GF-D8 (cell line): ENCODE measurements at regions not wholly inside any gene's neighbourhood (a gene's known extent, or its start where the extent isn't known, plus 50 kb on each side); places are given as distances from the start of the nearest gene placed in this dataset.
"Not testable (repeated sequence)": the region's sequence is repeated elsewhere in the genome, so short reads cannot be mapped to it uniquely, and the experiment has no call there.

Source experiments
- DNase-seq: peaks from one replicate; lab custom pipeline; 2025; lab: John Stamatoyannopoulos, UW

DNA sequence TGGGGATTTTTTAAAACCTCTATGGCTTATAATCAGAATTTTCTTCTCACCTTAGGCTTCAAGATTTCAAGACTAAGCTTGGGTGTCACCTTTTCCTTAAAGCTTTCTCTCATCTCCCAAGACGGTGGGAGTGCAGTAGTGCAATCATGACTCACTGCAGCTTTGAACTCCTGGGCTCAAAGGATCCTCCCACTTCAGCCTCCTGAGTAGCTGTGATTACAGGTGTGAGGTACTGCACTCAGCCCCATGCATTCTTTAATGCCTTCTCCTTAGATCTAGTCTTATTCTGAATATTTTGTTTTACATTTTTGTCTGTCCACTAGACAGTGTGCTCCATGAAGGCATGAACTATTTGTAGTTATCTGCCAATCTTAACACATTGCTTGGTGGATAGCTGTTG is 55.7 kb upstream of the FAT3 start:
- no peak for DNase-seq

- no peak for DNase-seq
Observed at GRCh38 chr11:92167571-92167970, 57.0 kb upstream of the FAT3 start.

DNA sequence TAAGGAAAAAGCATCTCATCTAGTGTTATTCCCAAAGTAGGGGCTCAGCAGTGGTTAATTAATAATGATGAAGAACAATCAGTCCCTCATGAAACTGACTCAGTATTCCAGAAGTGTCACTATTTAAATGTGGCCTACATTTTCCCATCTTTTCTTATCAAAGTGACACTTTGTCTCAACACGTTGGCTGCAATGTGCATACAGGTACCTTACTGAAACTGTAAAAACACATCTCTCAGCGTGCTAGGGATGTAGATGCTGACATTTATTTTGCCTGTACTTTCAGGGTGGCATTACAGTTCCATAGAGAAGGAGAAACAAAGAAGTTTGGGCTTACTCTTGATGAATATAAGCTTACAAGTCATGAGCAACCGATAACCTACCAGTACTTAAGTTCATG is 58.3 kb upstream of the FAT3 start:
- DNase-seq = no peak

DNA sequence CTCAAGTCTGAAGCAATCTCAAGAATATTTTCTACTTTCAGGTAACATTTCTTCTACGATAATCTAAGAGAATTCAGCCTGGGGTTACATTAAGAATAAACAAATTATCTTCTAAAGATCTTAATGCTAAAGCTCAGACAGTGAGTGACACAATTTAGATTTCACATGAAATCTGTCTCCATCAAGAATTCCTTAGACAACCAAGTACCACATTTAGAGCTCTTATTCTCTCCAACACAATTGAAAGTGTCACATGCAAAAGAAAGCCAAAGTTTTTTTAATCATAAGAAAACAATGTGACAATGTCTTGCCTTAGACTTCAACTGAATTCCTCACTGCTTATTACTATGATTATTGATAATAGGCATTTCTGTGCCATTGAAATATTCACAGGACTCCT is 60.7 kb upstream of the FAT3 start:
- DNase-seq = no peak

DNA sequence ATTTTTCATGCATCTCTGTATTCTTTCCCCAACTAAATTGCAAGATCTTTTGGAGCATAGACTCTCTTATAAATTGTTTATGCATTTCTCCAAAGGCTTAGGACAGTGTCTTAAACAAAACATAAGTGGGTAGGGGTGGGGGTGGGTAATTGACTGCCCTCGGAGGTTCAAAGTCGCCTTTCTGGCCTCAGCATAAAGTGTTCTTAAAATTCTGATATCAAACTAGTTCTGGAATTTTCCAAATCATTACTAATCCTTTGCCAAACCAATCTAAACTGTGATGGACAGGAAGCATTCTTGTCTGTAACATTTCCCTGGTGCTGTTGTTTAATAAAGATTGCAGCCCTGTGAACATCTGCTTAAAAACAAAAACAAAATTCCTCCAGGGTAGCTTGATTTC is 61.8 kb upstream of the FAT3 start:
- no peak for DNase-seq

DNA sequence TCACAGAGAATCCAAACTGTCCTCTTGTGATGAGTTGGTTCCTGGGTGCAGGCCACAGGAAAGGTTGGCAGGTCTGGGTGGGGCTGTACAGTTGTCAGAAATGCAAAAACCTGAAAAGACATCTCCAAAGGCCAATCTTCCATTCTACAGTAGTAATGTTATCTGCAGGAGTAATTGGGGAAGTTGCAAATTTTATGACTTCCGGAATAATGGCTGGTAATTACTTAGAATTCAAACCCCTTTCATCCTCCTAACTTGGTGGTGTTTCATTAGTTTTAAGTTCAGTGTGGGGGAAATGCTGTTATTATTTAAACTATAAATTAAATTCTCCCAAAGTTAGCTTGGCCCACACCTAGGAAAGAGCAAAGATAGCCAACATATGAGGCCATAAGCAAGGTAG is 64.7 kb upstream of the FAT3 start:
- DNase-seq = peak; percentile 2

GRCh38 chr11:92157390-92157789 is 67.2 kb upstream of the FAT3 start:
- DNase-seq = not testable (repeated sequence)

DNA sequence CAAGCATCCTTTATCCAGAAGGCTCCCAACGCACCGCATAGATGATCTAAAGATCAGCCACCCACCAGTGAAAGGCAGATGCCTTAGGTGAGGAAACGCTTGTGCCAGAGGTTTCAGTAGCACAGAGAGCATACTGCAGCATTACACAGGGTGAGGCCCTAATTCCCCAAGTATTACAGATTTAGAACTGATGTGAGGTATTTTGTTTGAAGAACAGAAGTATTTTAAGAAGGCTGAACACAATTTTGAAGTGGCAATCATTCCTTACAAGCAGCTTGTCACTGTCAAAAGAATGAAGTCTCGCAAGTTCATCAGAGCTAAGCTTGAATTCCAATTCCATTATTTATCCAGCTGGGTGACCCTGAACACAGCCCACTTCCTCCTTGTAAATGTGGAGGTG is 70.0 kb upstream of the FAT3 start:
- no peak for DNase-seq

DNA sequence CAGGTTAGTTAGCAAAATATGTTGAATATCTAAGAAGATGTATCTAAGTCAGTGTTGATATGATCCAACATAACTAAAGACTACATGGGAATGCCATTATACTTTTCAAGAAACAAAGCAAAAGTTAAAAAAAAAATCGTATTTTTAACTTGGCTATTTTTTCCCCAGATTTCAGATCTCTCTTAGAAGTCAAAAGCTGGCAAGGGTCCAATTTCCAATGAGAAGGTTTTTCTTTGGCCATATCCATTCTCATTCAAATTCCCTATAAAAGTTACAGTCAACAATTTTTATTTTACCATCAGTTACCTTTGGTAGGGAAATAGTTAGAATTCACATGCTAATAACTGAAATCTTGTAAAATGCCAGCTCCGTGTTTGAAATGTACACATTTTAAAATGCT is 70.5 kb upstream of the FAT3 start:
- no peak for DNase-seq

- no peak for DNase-seq
Observed at GRCh38 chr11:92153542-92153941, 71.1 kb upstream of the FAT3 start.

DNA sequence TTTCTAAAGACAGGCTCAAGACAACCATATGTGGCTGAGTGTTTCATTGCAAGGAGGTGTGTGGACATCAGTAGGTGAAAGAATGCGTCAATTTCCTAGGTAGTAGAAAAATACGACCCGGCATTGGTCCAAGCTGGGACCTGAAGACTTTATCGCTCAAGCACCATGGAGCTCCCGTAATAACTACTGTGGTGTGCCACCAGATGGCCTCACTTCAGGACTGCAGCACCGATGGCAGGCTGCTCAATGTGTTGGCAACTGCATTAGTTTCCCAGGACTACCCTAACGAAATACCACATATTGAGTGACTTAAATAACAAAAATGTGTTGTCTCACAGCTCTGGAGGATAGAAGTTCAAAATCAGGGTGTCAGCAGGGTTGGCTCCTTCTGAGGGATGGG is 72.4 kb upstream of the FAT3 start:
- DNase-seq = no peak

DNA sequence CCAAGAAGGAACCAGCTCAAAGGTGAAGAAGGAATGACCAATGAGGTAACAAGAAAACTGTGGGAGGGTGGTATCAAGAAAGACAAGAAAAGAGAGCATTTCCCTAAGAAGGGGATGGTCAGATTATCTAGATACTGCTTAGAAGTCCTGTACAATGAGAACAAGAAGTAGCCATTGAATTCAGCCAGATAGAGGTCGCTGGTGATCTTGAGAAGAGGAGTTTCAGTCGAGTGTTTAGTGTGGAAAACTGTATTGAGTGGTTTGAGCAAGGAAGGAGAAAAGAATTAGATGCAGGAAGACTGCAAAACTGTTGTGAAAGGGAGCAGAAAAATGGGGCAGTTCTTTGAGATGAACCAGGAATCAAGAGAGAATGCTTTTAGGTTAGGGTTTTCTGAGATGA is 74.6 kb upstream of the FAT3 start:
- DNase-seq = no peak

DNA sequence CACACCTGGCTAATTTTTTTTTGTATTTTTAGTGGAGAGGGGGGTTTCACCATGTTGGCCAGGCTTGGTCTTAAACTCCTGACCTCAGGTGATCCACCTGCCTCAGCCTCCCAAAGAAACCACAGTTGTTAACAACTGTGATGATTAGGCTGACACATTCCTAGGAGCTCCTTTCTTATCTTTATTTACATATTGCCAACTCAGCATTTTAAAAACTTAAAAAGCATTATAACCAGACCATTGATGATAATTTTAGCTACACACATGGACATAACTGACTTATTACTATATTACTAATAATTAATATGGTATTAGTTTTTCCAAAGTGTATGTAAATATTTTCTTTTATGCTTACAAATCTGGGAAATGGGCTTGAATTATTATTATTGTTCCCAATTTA is 82.9 kb upstream of the FAT3 start:
- DNase-seq = no peak

DNA sequence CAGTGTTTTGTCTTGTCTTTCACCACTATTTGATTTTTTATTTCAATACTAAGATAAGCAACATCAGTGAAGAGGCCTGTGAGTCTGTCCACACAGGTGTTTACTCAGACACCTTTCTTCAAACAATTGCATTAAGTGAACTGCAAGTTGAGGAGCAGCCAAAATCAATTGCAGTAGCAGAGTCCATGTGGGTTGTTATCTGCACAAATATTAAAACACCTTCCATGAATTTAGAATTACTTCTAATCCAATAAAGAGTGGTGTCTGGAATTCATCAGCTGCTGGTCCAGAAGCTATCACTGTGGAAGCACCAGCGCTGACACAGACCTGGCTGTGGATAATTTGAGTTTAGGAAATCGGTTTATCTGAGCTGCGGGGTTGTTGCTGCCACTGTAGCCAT is 83.5 kb upstream of the FAT3 start:
- no peak for DNase-seq

DNA sequence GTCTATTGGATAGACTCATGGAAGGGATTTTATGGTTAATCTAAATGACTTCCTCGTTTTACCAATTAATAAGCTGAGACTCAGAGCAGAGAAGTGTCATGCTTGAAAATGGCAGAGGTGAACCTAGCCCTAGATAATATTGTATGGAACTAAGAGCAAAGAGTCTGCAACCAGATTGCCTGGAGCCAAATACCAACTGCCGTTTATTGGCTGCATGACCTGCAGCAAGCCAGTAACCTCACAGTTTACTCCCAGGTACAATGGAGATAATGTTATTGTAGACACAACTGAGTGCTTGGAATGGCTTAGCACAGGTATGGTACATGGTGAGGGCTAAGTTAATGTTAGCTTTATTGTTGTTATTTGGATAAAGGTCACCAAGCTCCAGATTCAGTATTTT is 84.6 kb upstream of the FAT3 start:
- DNase-seq = no peak

- no peak for DNase-seq
Observed at GRCh38 chr11:92138296-92138695, 86.3 kb upstream of the FAT3 start.

DNA sequence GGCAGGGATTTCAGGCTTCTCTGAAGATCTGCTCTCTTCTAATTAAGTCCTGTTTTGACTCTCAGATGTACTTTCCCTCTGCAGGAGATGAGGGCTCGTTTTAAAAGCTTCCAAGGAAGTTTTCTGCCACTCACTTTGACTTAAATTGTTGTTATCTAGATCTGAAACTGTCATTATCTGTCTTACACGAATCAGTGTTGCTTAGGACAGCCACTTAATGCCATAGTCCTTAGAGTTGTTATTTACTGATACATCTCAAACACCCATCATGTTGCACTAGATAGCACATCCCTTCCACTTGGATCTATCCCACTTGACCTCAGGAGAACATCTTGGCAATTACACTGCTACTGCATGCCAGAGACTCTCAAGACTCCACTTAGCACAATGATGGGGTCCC is 86.9 kb upstream of the FAT3 start:
- no peak for DNase-seq

GRCh38 chr11:92136797-92137196 is 87.8 kb upstream of the FAT3 start:
- no peak for DNase-seq

- DNase-seq = no peak
Observed at GRCh38 chr11:92131289-92131865, 93.2 kb upstream of the FAT3 start.

DNA sequence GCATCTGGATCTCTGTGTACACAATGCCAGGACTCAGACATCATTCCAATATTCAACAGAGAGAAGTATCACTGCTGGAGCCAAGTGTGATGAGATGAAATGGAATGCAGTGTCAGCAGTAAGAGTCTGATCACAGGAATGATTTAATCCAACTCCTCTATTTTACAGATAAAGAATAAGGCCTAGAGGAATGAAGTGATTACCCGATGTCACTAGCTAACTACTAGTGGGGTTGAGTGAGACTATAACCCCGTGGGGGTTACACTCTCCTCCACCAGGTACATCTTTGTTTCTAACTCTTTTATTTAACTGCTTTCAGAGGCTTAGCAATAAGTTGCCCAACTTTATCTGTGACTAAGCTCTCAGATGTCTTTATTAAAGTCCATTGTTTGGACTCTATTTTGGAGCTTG is 94.2 kb upstream of the FAT3 start:
- DNase-seq = no peak

GRCh38 chr11:92129811-92130210 is 94.8 kb upstream of the FAT3 start:
- no peak for DNase-seq

- no peak for DNase-seq
Observed at GRCh38 chr11:92128026-92128425, 96.6 kb upstream of the FAT3 start.

DNA sequence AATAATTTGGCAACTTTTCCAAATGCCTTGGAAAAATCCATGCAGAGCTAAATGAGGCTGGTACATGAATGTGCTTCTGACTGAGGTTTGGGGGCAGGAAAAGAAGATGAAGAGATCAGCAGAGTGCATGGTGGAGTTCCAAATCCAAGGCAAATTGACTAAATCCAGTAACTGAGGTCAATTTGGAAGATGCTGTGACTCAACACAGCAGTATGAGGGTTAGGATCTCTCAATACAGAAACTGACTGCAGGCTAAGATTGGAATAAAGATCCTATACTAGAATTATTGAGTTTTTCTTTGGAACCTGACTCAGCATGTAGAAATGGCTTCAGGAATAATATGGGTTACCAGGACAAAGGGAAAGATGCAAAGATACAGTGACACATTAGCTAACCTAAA is 99.3 kb upstream of the FAT3 start:
- DNase-seq = no peak

DNA sequence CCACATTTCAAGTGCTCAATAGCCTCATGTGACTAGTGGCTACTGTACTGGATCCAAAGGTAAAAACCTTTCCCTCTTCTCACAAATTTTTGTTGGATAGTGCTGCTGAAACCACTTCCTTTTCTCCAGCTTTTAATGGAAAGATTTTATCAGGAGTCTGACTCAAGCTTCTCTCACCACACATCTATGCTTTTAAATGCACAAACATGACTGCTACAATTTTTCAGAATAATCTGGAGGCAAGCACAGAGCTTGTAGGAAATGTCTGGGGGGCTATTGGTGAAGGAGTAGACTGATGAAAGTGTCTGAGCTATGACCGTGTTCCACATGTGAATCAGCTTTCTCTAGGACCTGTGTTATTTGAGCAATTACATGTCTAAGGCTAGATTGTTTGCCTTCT is 101.1 kb upstream of the FAT3 start:
- DNase-seq = no peak

GRCh38 chr11:92122561-92122960 is 102.1 kb upstream of the FAT3 start:
- DNase-seq = no peak
